A172 (cell line): ENCODE measurements at regions not wholly inside any gene's neighbourhood (a gene's known extent, or its start where the extent isn't known, plus 50 kb on each side); places are given as distances from the start of the nearest gene placed in this dataset.
A peak's percentile ranks its signal among the peaks of the same experiment; 100 is the strongest.

Source experiments
- DNase-seq: peaks from one replicate; pipeline ENCODE4 v3.0.0-alpha.2; 2015; ENCODE audit warnings: low spot score

DNA sequence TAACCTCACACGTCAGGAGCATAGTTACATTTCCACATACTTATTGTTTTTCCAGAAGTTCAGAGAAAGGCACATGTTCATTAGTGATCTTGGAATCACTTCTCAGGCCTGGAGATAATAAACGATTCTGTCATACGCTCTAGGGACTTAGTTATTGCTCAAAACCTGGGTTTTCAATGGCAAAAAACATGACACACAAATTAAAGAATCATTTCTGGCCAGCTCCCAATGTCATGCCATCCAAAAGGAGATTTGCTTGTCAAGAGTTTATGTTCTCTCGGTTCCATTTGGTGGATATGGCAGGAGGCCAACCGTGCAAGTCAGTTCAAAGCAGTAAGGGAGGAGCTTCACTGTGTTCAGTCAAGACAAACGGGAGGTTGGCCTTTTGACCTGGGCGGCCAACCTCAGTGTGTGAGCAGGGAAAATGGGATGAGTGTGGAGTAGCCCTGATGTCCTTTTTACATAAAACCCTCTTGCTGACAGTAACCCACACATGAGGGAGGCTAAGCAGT, 123.4 kb downstream of the NXNL2 start:
- no peak for DNase-seq

DNA sequence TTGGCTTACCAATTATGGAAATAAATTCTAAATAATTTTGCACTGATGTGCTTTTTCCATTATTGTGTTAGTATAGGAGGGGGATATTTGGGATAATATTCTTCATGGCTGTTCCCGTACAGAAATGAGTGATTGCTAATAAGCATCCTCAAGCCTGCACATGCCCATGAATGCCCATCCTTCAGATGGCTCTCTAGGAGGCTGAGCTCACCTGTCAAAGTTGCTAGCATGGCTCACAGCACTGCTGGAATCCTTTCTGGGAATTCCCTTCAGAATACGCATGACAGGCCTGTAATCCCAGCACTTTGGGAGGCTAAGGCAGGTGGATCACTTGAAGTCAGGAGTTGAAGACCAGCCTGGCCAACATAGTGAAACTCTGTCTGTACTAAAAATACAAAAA, 124.1 kb downstream of the NXNL2 start:
- DNase-seq = no peak

DNA sequence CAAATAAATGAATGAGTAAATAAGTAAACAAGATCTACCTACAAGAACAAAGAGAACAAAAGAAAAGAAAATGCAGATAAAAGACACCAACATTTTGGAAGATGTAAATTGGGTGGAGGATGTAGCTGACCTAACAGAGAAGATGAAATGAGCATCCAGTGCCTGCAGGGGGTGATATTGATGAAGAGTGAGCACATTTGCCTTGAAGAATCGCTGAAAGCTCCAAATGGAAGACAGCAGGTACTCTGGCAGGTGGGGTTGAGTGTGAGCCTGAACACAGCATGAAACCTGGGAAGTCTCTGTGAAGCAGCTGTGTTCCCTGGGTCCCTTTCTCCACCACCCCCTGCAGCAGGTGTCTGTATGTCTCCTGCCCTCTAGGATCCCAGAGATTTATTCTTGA, 125.6 kb downstream of the NXNL2 start:
- peak; percentile 39 for DNase-seq

DNA sequence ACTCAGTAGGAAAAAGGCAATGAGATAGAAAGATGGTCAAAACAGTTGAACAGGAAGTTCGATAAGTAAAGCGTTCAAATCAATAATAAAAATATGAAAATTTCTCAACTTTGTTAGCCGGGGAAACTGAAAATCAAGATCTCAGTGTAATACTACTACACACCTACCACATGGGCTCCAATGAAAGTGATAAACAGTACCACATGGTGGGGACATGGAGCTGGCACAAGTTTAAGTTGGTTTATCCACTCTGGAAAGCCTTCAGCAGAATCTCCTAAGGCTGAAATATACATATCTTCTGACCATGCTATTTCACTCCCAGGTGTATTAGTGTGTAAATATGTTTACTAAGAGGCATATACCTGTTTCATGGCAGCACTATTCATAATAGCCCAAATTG, 126.8 kb downstream of the NXNL2 start:
- DNase-seq = peak; percentile 21

DNA sequence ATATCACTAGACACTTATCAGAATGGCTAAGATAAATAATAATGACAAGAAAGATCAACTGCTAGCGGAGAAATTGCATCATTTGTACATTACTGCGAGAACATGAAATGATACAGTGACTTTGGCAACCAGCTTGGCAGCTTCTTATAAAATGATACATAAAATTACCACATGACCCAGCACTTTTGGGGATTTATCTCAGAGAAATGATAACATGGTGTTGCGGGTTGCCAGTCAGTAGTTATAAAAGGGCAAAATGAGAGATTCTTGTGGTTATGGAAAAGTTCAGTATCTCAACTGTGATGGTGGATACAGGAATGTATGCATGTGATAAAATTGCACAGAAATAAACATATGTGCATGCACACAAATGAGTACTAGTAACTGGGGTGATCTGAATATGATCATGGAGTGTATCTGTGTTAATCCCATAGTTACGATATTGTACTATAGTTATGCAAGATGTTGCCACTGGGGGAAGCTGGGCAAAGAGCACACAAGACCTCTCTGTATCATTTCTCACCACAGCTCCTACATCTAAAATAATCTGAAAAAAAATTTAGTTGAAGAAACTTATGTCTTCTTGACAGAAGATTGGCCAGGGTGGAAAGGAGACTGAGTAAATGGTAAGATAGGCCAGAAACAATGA, 128.9 kb downstream of the NXNL2 start:
- no peak for DNase-seq

DNA sequence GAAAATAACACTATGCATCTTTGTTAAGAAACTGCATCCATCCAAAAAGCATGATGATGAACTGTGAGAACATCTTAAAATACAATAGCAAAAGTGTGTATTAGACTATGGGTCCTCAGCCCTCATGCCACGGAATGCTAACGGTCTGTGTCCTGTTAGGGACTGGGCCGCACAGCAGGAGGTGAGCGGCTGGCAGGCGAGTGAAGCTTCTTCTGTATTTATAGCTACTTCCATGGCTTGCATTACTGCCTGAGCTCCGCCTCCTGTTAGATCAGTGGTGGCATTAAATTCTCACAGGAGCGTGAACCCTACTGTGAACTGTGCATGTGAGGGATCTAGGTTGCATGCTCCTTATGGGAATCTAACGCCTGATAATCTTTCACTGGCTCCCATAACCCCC, 129.8 kb downstream of the NXNL2 start:
- DNase-seq = no peak

DNA sequence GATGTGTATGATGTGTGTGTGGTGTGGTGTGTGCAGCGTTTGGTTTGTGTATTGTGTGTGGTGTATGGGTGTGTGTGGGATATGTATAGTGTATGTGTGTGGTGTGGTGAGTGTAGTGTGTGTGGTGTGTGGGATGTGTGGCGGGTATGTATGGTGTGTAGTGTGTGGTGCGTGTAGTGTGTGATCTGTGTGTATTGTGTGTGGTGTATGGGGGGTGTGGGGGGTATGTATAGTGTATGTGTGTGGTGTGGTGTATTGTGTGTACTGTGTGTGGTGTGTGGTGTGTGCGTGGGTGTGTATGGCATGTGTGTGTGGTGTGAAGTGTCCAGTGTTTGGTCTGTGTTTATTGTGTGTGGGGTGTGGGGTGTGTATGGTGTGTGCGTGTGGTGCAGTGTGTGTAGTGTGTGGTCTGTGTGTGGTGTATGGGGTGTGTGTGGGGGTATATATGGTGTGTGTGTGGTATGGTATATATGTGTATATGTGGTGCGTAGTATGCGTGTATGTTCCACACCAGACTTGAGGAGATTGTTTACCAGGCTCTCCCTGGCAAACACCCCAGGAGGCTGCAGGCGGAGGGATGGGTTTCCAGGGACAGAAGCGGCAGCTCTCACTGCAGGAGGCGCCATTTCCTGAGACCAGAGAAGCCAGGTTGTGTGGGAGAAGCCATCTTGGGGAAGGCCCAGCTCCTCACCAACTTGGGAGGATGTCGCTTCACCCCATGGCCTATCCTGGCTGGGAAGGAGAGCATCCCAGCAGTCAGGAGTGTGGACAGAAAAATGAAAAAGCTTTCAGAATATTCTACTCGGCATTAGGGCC, 138.1 kb downstream of the NXNL2 start:
- no peak for DNase-seq

DNA sequence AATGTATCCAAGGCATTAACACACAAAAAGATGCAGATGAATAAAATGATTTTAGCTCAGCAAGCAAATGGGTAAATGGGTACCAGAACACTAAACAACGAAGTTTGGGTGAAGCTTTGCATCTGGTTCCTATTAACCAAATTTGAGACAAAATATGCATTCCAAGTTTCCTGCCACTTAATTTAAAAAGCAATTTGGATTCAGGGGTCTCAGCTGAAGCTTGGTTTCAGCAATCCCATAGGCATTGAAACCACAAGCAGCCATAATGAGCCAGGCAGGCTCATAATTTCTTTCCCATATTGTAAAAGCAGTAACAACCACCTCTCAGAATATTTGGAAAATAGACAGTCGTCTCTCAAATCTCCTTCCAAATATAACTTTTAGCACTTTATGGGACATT, 138.9 kb downstream of the NXNL2 start:
- DNase-seq = no peak

DNA sequence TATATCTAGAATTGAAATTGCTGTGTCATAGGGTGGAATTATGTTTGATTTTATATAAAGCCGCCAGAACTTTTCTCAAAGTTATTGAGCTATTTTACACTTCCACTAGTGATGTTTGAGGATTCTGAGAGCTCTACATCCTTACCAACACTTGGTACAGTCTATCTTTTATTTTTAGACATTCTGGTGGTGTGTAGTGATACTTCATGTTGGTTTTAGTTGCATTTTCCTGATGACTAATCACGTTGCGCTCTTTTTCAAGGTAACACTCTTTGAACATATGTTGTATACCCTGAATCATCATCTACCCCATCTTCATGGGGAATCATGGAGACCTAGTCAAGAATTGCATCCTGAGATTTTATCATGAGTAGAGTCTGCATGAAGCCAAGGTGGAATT, 141.7 kb downstream of the NXNL2 start:
- DNase-seq = no peak

DNA sequence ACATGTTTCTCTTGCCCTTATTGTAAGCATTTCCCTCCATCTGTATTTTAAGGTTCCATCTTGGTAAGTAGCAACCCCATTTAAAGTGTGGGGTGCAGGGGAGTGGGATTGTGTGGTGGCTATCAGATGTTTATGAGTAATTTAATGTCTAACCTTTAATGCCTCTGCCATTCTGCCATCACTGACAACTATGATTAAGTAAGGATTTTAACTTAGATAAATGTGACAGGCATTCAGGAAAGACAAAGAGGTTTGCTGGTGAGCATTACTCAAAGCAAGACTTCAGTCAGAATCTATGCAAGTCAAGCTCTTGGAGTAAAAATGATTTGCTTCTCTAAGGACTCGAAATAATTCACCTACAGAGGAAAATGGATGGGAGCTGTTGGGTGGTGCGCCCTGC, 143.0 kb downstream of the NXNL2 start:
- no peak for DNase-seq

DNA sequence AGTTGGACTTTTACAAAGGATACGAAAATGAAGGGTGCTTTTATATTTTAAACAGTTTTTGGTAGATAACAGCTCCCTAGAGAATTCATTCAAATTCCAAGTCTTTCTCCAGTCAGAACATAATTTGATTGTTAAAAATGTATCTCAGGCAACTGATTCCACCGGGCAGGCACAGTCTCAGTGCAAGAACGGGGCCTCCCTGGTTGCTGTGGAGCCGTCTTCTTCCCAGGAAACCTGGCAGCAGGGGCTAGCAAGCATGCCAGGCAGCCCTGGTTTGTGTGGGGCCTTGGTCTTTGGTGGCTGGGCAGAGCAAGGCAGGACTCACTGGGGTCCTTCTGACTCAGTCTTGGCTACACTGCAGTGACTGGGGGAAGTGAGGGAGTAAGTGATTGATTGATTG, 143.5 kb downstream of the NXNL2 start:
- no peak for DNase-seq

DNA sequence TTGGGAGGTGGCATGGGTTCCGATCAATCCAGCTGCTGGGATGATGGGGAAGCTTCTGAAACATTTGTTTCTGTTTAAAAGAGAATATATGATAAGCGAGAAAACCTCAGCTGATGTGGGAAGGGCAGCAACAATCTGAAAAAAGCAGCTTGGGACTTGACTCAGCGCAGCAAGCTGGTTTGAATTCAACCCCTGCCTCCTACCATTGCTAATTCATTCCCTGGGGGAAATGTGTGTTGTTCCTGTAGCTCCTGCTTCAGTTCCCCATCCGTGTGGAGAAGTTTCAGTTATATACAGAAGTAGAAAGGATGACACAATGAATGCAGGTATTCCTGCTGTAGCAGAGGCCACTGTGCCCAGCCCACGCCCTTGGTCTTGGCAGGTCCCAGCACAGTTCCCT, 145.1 kb downstream of the NXNL2 start:
- no peak for DNase-seq

DNA sequence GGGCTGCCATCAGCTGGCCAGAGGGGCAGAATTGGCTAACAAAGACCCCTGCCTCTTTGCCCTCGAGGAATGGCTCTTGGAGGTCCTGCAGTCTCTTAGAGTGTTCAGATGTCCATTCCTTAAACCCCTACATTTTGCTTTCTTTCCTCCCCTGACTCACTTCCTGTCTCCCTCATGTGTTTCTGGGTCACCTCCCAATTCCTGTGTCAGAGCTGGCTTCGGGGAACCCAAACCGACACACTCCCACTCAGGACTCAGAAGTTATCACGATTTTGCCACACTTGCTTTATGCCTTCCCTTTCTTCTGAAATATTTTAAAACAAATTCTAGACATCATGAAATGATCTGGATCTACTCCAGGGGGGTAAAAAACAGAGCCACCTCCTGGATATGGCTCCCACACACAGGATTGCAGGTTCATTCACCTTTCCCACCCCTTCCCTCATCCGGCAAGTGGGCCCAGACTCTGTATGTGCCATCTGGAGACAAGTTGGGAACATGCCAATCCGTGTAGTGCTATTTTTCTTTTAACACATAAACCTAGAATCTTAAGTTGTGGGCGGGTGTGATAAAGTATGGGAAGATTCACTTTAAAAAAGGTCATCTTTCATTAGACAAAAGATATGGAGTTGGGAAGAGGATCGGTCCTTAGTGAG, 145.7 kb downstream of the NXNL2 start:
- DNase-seq = peak; percentile 48

DNA sequence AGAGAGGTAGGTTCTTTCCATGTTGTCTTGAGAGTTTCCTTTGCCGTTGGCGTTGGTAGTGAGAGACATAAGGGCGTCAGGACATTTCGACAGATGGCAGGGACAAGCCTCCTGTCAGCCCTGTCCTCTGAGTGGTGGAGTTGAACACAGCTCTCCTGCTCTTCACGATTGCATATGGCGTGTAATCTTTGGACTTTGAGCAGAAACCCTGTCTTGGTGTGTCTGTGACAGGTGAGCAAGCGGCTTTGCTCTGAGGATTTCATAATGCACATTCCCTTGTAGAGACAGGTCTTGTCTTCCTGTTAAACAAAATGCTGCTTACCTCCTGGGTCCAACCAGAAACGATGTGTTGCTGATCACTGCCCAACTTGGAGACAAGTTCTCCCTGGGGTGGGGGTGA, 146.5 kb downstream of the NXNL2 start:
- DNase-seq = no peak

DNA sequence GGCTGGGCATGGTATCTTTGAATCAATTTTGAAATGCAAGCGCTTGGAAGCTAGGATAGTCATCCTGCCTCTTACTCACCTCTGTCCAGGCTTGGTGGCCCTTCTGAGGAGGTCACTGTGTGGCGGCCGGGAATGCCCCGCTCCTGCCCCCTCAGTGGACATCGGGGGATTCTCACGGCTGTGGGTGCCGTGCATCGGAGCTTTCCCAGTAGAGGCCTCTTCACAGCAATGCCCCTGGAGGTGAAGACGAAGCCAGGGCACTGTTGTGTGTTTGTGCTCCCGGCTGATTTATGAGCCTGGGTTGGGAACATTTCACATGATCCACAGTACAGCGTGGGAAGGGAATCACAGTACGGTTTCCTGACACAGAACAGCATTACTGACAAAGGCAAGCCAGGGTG, 147.5 kb downstream of the NXNL2 start:
- no peak for DNase-seq

DNA sequence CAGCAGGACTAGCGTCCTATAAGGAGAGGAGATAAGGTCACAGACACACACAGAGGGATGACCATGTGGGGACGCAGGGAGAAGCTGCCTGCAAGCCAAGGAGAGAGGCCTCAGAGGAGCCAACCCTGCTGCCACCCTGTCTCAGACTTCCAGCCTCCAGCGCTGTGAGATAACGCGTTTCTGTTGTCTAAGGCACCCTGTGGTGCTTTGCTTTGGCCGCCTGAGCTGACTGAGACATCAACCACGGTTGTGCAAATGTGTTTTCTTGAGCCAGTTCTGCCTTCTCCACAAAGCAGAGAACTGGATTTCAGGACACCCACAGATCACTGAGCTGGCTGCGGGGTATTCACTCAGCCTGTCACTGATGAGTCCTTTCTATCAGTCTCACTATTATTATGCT, 149.1 kb downstream of the NXNL2 start:
- DNase-seq = no peak

DNA sequence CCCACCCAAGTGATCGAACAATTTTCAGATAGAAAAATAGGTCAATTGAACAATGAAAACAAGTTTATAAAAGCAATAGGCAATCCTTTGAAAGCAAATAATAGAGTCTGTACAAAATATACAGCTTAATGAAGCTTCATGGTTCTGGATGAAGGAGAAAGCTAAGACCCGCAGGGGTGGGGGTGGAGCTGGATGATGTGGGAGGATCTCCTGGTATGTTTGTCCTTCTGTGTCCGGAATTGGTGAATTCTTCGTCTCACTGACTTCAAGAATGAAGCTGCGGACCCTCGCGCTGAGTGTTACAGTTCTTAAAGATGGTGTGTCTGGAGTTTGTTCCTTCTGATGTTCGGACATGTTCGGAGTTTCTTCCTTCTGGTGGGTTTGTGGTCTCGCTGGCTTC, 149.9 kb downstream of the NXNL2 start:
- DNase-seq = no peak

DNA sequence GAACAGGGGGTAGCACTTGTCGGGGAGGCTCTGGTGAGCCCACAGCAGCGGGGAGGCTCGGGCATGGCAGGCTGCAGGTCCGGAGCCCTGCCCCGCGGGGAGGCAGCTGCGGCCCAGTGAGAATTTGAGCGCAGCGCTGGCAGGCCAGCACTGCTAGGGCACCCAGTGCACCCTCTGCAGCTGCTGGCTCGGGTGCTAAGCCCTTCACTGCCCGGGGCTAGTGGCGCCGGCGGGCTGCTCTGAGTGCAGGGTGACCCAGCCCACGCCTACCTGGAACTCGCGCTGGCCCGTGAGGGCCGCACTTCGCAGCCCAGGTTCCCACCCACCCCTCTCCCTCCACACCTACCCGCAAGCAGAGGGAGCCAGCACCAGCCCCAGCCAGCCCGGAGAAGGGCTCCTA, 151.0 kb downstream of the NXNL2 start:
- no peak for DNase-seq

DNA sequence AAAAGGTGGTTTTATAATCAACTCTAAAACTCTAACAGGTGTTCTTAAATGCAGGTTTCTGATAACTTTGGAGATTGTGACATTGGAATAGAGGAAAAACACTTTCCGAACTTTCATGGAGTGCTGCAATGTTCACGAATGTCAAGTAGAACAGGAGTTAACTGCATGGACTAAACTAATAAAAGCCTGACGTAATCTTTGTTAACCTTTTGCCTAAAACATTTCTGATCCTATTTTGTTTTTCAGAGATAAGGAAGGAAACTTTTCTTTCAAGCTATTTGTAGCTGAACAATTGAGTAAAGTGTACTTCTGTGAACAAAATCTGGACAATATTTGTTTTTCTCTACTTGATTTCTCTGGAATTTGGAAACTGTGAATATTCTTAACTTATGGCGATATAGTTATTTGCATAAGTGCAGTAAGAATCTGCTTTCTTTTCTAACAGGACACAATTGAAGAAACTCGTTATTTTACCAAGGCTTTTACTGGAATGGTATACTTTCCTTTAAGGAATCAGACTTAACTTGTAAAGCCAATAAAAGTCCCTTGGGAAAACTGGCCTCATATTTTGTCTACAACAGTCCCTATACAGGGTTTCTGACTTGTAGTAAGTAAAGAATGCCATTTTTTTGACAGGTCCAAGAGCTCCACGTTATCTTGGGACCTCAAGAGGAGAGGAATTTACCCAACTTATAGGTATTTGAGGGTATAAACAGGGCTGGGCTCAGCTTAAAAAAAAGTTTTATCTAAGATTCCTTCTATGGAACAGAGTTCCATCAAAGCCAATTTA, 154.7 kb downstream of the NXNL2 start:
- DNase-seq = no peak

DNA sequence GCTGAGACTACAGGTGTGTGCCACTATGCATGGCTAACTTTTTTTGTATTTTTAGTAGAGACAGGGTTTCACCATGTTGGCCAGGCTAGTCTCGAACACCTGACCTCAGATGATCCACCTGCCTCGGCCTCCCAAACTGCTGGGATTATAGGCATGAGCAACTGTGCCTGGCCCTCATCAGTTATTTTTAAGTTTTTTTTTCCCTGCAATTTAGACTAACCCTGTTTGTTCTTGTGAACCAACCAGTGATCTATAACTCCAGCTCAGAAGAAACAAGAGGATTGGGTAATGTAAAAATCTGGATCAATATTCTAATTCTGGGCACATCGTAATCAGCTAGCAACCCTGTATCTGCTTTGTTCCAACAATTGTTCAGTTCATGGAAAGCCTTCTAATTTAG, 155.7 kb downstream of the NXNL2 start:
- no peak for DNase-seq

DNA sequence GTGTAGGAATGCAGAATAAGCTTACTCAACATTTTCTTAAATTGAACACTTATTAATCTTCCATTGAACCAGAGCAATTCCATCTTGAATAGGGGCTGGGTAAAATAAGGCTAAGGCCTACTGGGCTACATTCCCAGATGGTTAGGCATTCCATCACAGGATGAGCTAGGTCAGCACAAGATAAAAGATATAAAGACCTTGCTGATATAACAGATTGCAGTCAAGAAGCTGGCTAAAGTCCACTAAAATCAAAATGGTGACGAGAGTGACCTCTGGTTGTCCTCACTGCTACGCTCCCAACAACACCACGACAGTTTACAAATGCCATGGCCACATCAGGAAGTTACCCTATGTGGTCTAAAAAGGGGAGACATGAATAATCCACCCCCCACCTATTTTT, 156.1 kb downstream of the NXNL2 start:
- DNase-seq = no peak

DNA sequence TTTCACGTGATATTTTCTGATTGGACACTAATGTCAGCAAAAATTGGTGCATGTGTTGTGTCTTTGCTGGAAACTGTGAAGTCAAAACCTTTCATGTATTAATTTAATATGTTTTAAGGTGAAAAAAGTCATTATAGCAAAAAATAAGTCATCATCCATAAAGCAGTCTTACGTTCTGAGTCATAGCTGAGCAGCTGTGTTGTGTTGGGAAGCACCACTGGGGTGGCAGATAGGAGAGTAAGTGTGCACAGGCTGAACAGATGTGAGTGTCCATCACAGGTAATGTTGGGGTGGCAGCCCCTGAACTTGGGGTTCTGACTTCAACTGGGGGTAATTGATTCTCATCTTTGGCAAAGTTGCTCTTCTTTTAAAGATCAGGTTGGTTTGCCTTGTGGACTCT, 156.8 kb downstream of the NXNL2 start:
- DNase-seq = no peak
